Glutamatergic neuron (in vitro differentiated cells): ENCODE measurements at regions not wholly inside any gene's neighbourhood (a gene's known extent, or its start where the extent isn't known, plus 50 kb on each side); places are given as distances from the start of the nearest gene placed in this dataset.
"Not testable (repeated sequence)": the region's sequence is repeated elsewhere in the genome, so short reads cannot be mapped to it uniquely, and the experiment has no call there.

ENCODE experiments used
- DNase-seq: peaks from one replicate; pipeline ENCODE4 v3.0.0; 2022
- H3K27ac Mint-ChIP-seq: one replicate; pipeline ENCODE4 v1.8.0; 2020; ENCODE audit warnings: mild to moderate bottlenecking, mixed read lengths, inconsistent platforms; ENCODE audit not compliant: unreplicated experiment
- H3K27me3 Mint-ChIP-seq: one replicate; pipeline ENCODE4 v1.8.0; 2020; ENCODE audit warnings: mild to moderate bottlenecking, moderate library complexity, mixed read lengths, inconsistent platforms; ENCODE audit not compliant: unreplicated experiment
- H3K36me3 Mint-ChIP-seq: one replicate; pipeline ENCODE4 v1.8.0; 2020; ENCODE audit warnings: mild to moderate bottlenecking, mixed read lengths, inconsistent platforms; ENCODE audit not compliant: unreplicated experiment
- H3K4me1 Mint-ChIP-seq: one replicate; pipeline ENCODE4 v1.8.0; 2020; ENCODE audit warnings: mild to moderate bottlenecking, low read depth, mixed read lengths, inconsistent platforms; ENCODE audit not compliant: unreplicated experiment
- H3K4me3 Mint-ChIP-seq: one replicate; pipeline ENCODE4 v1.8.0; 2020; ENCODE audit warnings: mild to moderate bottlenecking, mixed read lengths, inconsistent platforms; ENCODE audit not compliant: unreplicated experiment
- H3K9me3 Mint-ChIP-seq: one replicate; pipeline ENCODE4 v1.8.0; 2020; ENCODE audit warnings: mild to moderate bottlenecking, moderate library complexity, mixed read lengths, inconsistent platforms; ENCODE audit not compliant: unreplicated experiment

- not testable (repeated sequence) for H3K4me3 Mint-ChIP-seq, H3K27me3 Mint-ChIP-seq, H3K4me1 Mint-ChIP-seq, DNase-seq, H3K27ac Mint-ChIP-seq
- H3K36me3 Mint-ChIP-seq, result peaks cover 24% of the 10 kb centered on the region
- peaks cover 38% of the 10 kb centered on the region for H3K9me3 Mint-ChIP-seq
Measured at GRCh38 chr21:5236846-5237675, 5284.3 kb upstream of the TPTE start.

GRCh38 chr21:5240521-5240920, 5280.9 kb upstream of the TPTE start:
- H3K36me3 Mint-ChIP-seq, H3K4me3 Mint-ChIP-seq, H3K27ac Mint-ChIP-seq, H3K27me3 Mint-ChIP-seq, H3K4me1 Mint-ChIP-seq, DNase-seq: not testable (repeated sequence)
- peaks cover 37% of the 10 kb centered on the region for H3K9me3 Mint-ChIP-seq

GRCh38 chr21:5242732-5243131, 5278.7 kb upstream of the TPTE start:
- not testable (repeated sequence) for H3K27ac Mint-ChIP-seq, H3K4me1 Mint-ChIP-seq

GRCh38 chr21:5243257-5243656, 5278.1 kb upstream of the TPTE start:
- not testable (repeated sequence) for H3K4me1 Mint-ChIP-seq, DNase-seq, H3K27ac Mint-ChIP-seq, H3K27me3 Mint-ChIP-seq, H3K4me3 Mint-ChIP-seq
- peaks cover 48% of the 10 kb centered on the region for H3K9me3 Mint-ChIP-seq
- peaks cover 18% of the 10 kb centered on the region for H3K36me3 Mint-ChIP-seq

More at GRCh38 chr21:5242732-5243131, 5278.7 kb upstream of the TPTE start:
- not testable (repeated sequence) for DNase-seq, H3K27me3 Mint-ChIP-seq, H3K4me3 Mint-ChIP-seq
- H3K36me3 Mint-ChIP-seq, result peaks cover 18% of the 10 kb centered on the region
- H3K9me3 Mint-ChIP-seq, result peaks cover 45% of the 10 kb centered on the region

- not testable (repeated sequence) for H3K27me3 Mint-ChIP-seq, DNase-seq, H3K4me1 Mint-ChIP-seq, H3K27ac Mint-ChIP-seq, H3K4me3 Mint-ChIP-seq
- H3K36me3 Mint-ChIP-seq, result peaks cover 18% of the 10 kb centered on the region
- peaks cover 46% of the 10 kb centered on the region for H3K9me3 Mint-ChIP-seq
Measured at GRCh38 chr21:5243715-5244375, 5277.5 kb upstream of the TPTE start.

GRCh38 chr21:5244376-5244718, 5277.0 kb upstream of the TPTE start:
- H3K4me3 Mint-ChIP-seq, H3K4me1 Mint-ChIP-seq, DNase-seq, H3K27me3 Mint-ChIP-seq, H3K27ac Mint-ChIP-seq: not testable (repeated sequence)
- peaks cover 47% of the 10 kb centered on the region for H3K9me3 Mint-ChIP-seq
- peaks cover 16% of the 10 kb centered on the region for H3K36me3 Mint-ChIP-seq

GRCh38 chr21:5244954-5245353, 5276.4 kb upstream of the TPTE start:
- DNase-seq, H3K4me3 Mint-ChIP-seq, H3K27ac Mint-ChIP-seq, H3K27me3 Mint-ChIP-seq, H3K4me1 Mint-ChIP-seq: not testable (repeated sequence)
- Mint-ChIP-seq H3K36me3 (peaks cover 13% of the 10 kb centered on the region), H3K9me3 (peaks cover 43% of the 10 kb centered on the region)

GRCh38 chr21:5246416-5246815, 5275.0 kb upstream of the TPTE start:
- not testable (repeated sequence) for H3K4me3 Mint-ChIP-seq, H3K27me3 Mint-ChIP-seq

GRCh38 chr21:5247399-5247798, 5274.0 kb upstream of the TPTE start:
- not testable (repeated sequence) for H3K27ac Mint-ChIP-seq

More at GRCh38 chr21:5246416-5246815, 5275.0 kb upstream of the TPTE start:
- peaks cover 13% of the 10 kb centered on the region for H3K36me3 Mint-ChIP-seq
- not testable (repeated sequence) for H3K4me1 Mint-ChIP-seq, DNase-seq, H3K27ac Mint-ChIP-seq
- H3K9me3 Mint-ChIP-seq, result peaks cover 48% of the 10 kb centered on the region

GRCh38 chr21:5250128-5250527, 5271.3 kb upstream of the TPTE start:
- H3K36me3 Mint-ChIP-seq, result peaks cover 13% of the 10 kb centered on the region
- H3K9me3 Mint-ChIP-seq, result peaks cover 36% of the 10 kb centered on the region
- not testable (repeated sequence) for H3K27ac Mint-ChIP-seq, DNase-seq, H3K4me1 Mint-ChIP-seq, H3K4me3 Mint-ChIP-seq, H3K27me3 Mint-ChIP-seq

More at GRCh38 chr21:5247399-5247798, 5274.0 kb upstream of the TPTE start:
- H3K27me3 Mint-ChIP-seq, DNase-seq, H3K4me1 Mint-ChIP-seq, H3K4me3 Mint-ChIP-seq: not testable (repeated sequence)
- Mint-ChIP-seq H3K9me3 (peaks cover 50% of the 10 kb centered on the region), H3K36me3 (peaks cover 13% of the 10 kb centered on the region)

GRCh38 chr21:5251162-5251561, 5270.2 kb upstream of the TPTE start:
- not testable (repeated sequence) for H3K4me3 Mint-ChIP-seq, DNase-seq, H3K27me3 Mint-ChIP-seq, H3K27ac Mint-ChIP-seq, H3K4me1 Mint-ChIP-seq
- Mint-ChIP-seq H3K9me3 (peaks cover 31% of the 10 kb centered on the region), H3K36me3 (peaks cover 11% of the 10 kb centered on the region)

GRCh38 chr21:5251866-5252265, 5269.5 kb upstream of the TPTE start:
- H3K4me1 Mint-ChIP-seq, H3K36me3 Mint-ChIP-seq, H3K4me3 Mint-ChIP-seq, H3K27me3 Mint-ChIP-seq, DNase-seq, H3K27ac Mint-ChIP-seq: not testable (repeated sequence)
- peaks cover 25% of the 10 kb centered on the region for H3K9me3 Mint-ChIP-seq
